Calu3 (cell line): ENCODE measurements at regions not wholly inside any gene's neighbourhood (a gene's known extent, or its start where the extent isn't known, plus 50 kb on each side); places are given as distances from the start of the nearest gene placed in this dataset.
A peak's percentile ranks its signal among the peaks of the same experiment; 100 is the strongest.

Experiments
- BruUV-seq: library from RNA; stranded (reverse); fragments of 400-500 nt; replicated peaks from 2 replicates; lab custom pipeline; 2021; lab: Mats Ljungman, UMichigan
- CTCF ChIA-PET: fragments of 300-600 bp; sonication (Branson Sonifier 250); formaldehyde crosslinking; loops from one replicate; lab custom pipeline; 2022; ENCODE audit warnings: antibody characterized with exemption; lab: Charles Lee
- DNase-seq: peaks from one replicate; pipeline ENCODE4 v3.0.0; 2022
- H3K27ac Mint-ChIP-seq: one replicate; pipeline ENCODE4 v1.8.0; 2022; ENCODE audit warnings: mixed read lengths; ENCODE audit not compliant: unreplicated experiment
- H3K27me3 Mint-ChIP-seq: one replicate; pipeline ENCODE4 v1.8.0; 2022; ENCODE audit warnings: mixed read lengths; ENCODE audit not compliant: unreplicated experiment
- H3K36me3 Mint-ChIP-seq: one replicate; pipeline ENCODE4 v1.8.0; 2022; ENCODE audit warnings: mild to moderate bottlenecking, moderate library complexity, mixed read lengths; ENCODE audit not compliant: insufficient read depth, unreplicated experiment
- H3K4me1 Mint-ChIP-seq: one replicate; pipeline ENCODE4 v1.8.0; 2022; ENCODE audit warnings: mild to moderate bottlenecking, low read depth, mixed read lengths; ENCODE audit not compliant: unreplicated experiment
- H3K4me3 Mint-ChIP-seq: one replicate; pipeline ENCODE4 v1.8.0; 2022; ENCODE audit warnings: mild to moderate bottlenecking, low read depth, moderate library complexity, mixed read lengths; ENCODE audit not compliant: unreplicated experiment
- H3K9me3 Mint-ChIP-seq: one replicate; pipeline ENCODE4 v1.8.0; 2022; ENCODE audit warnings: low read depth, mixed read lengths; ENCODE audit not compliant: unreplicated experiment
- CTCF ChIP-seq: fragments of 200-600 bp; IDR thresholded peaks from one replicate; pipeline ENCODE4 v1.8.0; 2022; ENCODE audit warnings: antibody characterized with exemption; ENCODE audit not compliant: unreplicated experiment
- intact Hi-C: fragments of 100-400 bp; cut with micrococcal nuclease; formaldehyde crosslinking; loops from one replicate; pipeline ENCODE4 v1.10.0; 2022; ENCODE audit not compliant: unreplicated experiment

DNA sequence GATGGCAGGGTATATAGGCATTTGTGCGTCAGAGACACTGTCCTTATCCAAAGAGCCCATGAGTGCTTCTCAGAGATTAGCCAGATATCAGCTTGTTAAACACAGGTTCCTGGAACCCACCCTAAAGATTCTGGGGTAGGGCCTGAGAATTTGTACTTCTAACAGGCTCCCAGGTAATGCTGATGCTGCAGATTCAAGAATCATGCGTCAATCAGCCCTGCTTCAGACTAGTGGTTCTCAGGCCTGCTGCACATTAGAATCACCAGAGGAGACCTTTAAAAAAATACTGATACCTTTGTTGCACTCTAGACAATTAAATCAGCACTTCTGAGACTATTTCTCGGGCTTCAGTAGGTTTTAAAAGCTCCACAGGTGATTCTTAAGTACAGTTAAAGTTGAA is 369.5 kb downstream of the MFSD1 start:
- Mint-ChIP-seq H3K4me3 (no peak overlapping the region), H3K4me1 (peaks cover 62% of the 10 kb centered on the region), H3K27ac (peak overlapping the region; percentile 96), H3K36me3 (peaks cover 13% of the 10 kb centered on the region), H3K9me3 (no peaks in the 10 kb centered on the region), H3K27me3 (no peaks in the 10 kb centered on the region)
- no peak for DNase-seq
- no TSS peak for BruUV-seq
- no peak for TF ChIP-seq CTCF
- CTCF ChIA-PET, result interaction anchor here (2.3 kb wide), 1 partner anchor 13 kb away, joined by 9 read pairs; no protein-coding TSS in a partner anchor
- intact Hi-C loops, result loop anchor here (10.0 kb wide), 1 partner anchor 613 kb away; no protein-coding TSS in a partner anchor

DNA sequence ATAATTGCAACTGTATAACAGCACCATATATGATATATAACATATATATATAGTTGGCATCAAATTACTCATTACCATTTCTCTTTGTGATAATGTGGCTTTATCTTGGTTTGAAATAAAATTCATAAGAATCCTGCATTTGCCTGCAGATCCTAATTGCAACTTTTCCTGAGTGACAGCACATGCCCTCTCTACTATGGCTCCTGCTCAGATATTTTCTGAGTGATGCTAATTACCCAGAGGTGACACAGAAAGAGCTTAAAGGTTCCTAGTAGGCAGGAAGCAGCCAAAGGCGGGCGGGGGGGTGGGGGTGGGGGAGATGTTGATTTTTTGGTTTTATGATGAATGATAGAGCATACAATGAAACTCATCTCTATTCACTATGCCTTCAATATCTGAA is 370.6 kb downstream of the MFSD1 start:
- Mint-ChIP-seq H3K9me3 (no peaks in the 10 kb centered on the region), H3K36me3 (peaks cover 11% of the 10 kb centered on the region), H3K4me3 (no peak overlapping the region), H3K4me1 (peaks cover 50% of the 10 kb centered on the region), H3K27me3 (no peaks in the 10 kb centered on the region), H3K27ac (no peak overlapping the region)
- intact Hi-C loops, result loop anchor here (10.0 kb wide), 1 partner anchor 612 kb away; no protein-coding TSS in a partner anchor
- CTCF ChIA-PET, result no interaction called here
- BruUV-seq, result no TSS peak
- TF ChIP-seq CTCF, result no peak
- no peak for DNase-seq

GRCh38 chr3:159174715-159175692 is 373.1 kb downstream of the MFSD1 start:
- H3K27ac Mint-ChIP-seq, result peak overlapping the region; percentile 18
- H3K4me1 Mint-ChIP-seq, result peaks cover 26% of the 10 kb centered on the region
- intact Hi-C loops, result loop anchor here (10.0 kb wide), 1 partner anchor 610 kb away; no protein-coding TSS in a partner anchor
- no peak for TF ChIP-seq CTCF
- CTCF ChIA-PET, result no interaction called here
- H3K4me3 Mint-ChIP-seq, result no peak overlapping the region
- H3K9me3 Mint-ChIP-seq, result no peaks in the 10 kb centered on the region
- no peak for DNase-seq
- BruUV-seq, result no TSS peak
- peaks cover 2% of the 10 kb centered on the region for H3K36me3 Mint-ChIP-seq
- no peaks in the 10 kb centered on the region for H3K27me3 Mint-ChIP-seq

- BruUV-seq, result no TSS peak
- no peak overlapping the region for H3K27ac Mint-ChIP-seq
These were observed 376.5 kb downstream of the MFSD1 start for GRCh38 chr3:159178209-159178897.

More at GRCh38 chr3:159178209-159178897, 376.5 kb downstream of the MFSD1 start:
- peaks cover 23% of the 10 kb centered on the region for H3K4me1 Mint-ChIP-seq
- no peak overlapping the region for H3K4me3 Mint-ChIP-seq
- CTCF ChIA-PET, result interaction anchor here (1.0 kb wide), 1 partner anchor 22 kb away, joined by 3 read pairs; no protein-coding TSS in a partner anchor
- no peaks in the 10 kb centered on the region for H3K27me3 Mint-ChIP-seq
- intact Hi-C loops, result loop anchor here (10.0 kb wide), 1 partner anchor 606 kb away; no protein-coding TSS in a partner anchor
- no peak for TF ChIP-seq CTCF
- peaks cover 7% of the 10 kb centered on the region for H3K9me3 Mint-ChIP-seq
- no peaks in the 10 kb centered on the region for H3K36me3 Mint-ChIP-seq
- DNase-seq, result no peak
